ENCODE measurements at regions not wholly inside any gene's neighbourhood (a gene's known extent, or its start where the extent isn't known, plus 50 kb on each side); places are given as distances from the start of the nearest gene placed in this dataset.
"Not testable (repeated sequence)": the region's sequence is repeated elsewhere in the genome, so short reads cannot be mapped to it uniquely, and the experiment has no call there.

GRCh38 chr13:52569904-52570602 lies 72.2 kb upstream of the HNRNPA1L2 start:
- not testable (repeated sequence) for TF ChIP-seq POLR2AphosphoS5 (IDR thresholded peaks at IDR 0.05; ENCODE audit: insufficient read depth, low read depth, low read length); POLR2A (IDR thresholded peaks at IDR 0.05; ENCODE audit: low read depth, low read length); MYC (IDR thresholded peaks at IDR 0.05; ENCODE audit: low read depth, low read length); FOS (IDR thresholded peaks at IDR 0.05; ENCODE audit: borderline replicate concordance, insufficient read depth, low read length); EZH2 (IDR thresholded peaks at IDR 0.05; ENCODE audit: borderline replicate concordance, low read depth, low read length, severe bottlenecking)
- TF ChIP-seq CTCF (IDR thresholded peaks at IDR 0.05; ENCODE audit: extremely low read depth in 1 of 2, insufficient read depth in 1 of 2, low read depth in 1 of 2, low read length in 2 of 2) = peak; percentile 9 to 35
